Panc1 (cell line): ENCODE measurements at regions not wholly inside any gene's neighbourhood (a gene's known extent, or its start where the extent isn't known, plus 50 kb on each side); places are given as distances from the start of the nearest gene placed in this dataset.

Experiments
- ATAC-seq: fragments of 200-7000 bp; cut with Tn5 transposase; 2 replicates; pipeline ENCODE4 v1.9.1; 2020; ENCODE audit warnings: mild to moderate bottlenecking, moderate library complexity
- BruUV-seq: library from RNA; stranded (reverse); fragments of 400-500 nt; replicated peaks from 2 replicates; lab custom pipeline; 2021; lab: Mats Ljungman, UMichigan
- CTCF ChIA-PET: fragments of 300-600 bp; sonication (Branson Sonifier 250); formaldehyde crosslinking; loops from one replicate; lab custom pipeline; 2022; ENCODE audit warnings: antibody characterized with exemption; lab: Charles Lee
- POLR2A ChIA-PET: fragments of 300-600 bp; sonication (Branson Sonifier 250); formaldehyde crosslinking; loops from one replicate; lab custom pipeline; 2022; ENCODE audit warnings: antibody characterized with exemption; lab: Charles Lee
- DNase-seq: peaks from one replicate; pipeline ENCODE4 v3.0.0-alpha.2; 2010; ENCODE audit warnings: low read depth, low spot score
- H3K27ac ChIP-seq: 2 replicates; pipeline ENCODE4 v1.5.1; 2011; ENCODE audit warnings: mild to moderate bottlenecking, low read length, inconsistent platforms
- H3K27me3 ChIP-seq: fragments of 200-500 bp; sonication (Bioruptor generic); 2 replicates; pipeline ENCODE4 v1.6.0; 2014; ENCODE audit warnings: low read length, inconsistent platforms; ENCODE audit not compliant: control insufficient read depth, insufficient read depth
- H3K36me3 ChIP-seq: fragments of 200-500 bp; sonication (Bioruptor generic); 2 replicates; pipeline ENCODE4 v1.5.1; 2014; ENCODE audit warnings: inconsistent platforms, mild to moderate bottlenecking, low read length, moderate library complexity; ENCODE audit not compliant: control insufficient read depth, insufficient read depth
- H3K4me1 ChIP-seq: 2 replicates; pipeline ENCODE4 v1.5.1; 2011; ENCODE audit warnings: inconsistent platforms, mild to moderate bottlenecking, low read length, moderate library complexity; ENCODE audit not compliant: control insufficient read depth, insufficient read depth
- H3K4me3 ChIP-seq, 2 experiments: 2 replicates each; pipeline ENCODE4 v1.5.1; 2011 to 2012; ENCODE audit warnings: low read depth in 2 of 2, low read length in 2 of 2, mild to moderate bottlenecking in 2 of 2, inconsistent platforms in 1 of 2, moderate library complexity in 1 of 2
- H3K9me3 ChIP-seq: fragments of 200-500 bp; sonication (Bioruptor generic); 2 replicates; pipeline ENCODE4 v1.5.1; 2014; ENCODE audit warnings: low read depth, mild to moderate bottlenecking, inconsistent platforms, low read length, moderate library complexity; ENCODE audit not compliant: control insufficient read depth, insufficient read depth
- CTCF ChIP-seq: fragments of 450-650 bp; IDR thresholded peaks from 2 replicates; pipeline ENCODE4 v1.5.1; 2017; ENCODE audit warnings: mild to moderate bottlenecking
- POLR2AphosphoS5 ChIP-seq: IDR thresholded peaks from 2 replicates; pipeline ENCODE4 v1.6.1; 2012; ENCODE audit warnings: mild to moderate bottlenecking, low read depth, low read length, moderate library complexity
- REST ChIP-seq, 2 experiments: IDR thresholded peaks; 2 replicates each; pipeline ENCODE4 v1.6.1; 2011 to 2012; ENCODE audit warnings: low read depth in 2 of 2, control low read depth in 1 of 2, low read length in 1 of 2, mild to moderate bottlenecking in 1 of 2, moderate library complexity in 1 of 2; ENCODE audit not compliant: insufficient read depth in 1 of 2
- SIN3A ChIP-seq: IDR thresholded peaks from 2 replicates; pipeline ENCODE4 v1.6.1; 2012; ENCODE audit warnings: low read depth, mild to moderate bottlenecking, low read length, moderate library complexity, borderline replicate concordance; ENCODE audit not compliant: insufficient read depth
- TCF7L2 ChIP-seq: IDR thresholded peaks from 2 replicates; pipeline ENCODE4 v1.6.1; 2011; ENCODE audit warnings: mild to moderate bottlenecking, low read depth, low read length, inconsistent platforms
- in situ Hi-C: cut with HindIII; loops from 2 replicates; pipeline ENCODE4 v1.10.0; 2016; ENCODE audit warnings: low sequenced_read_pairs, low pct_unique_long_range_greater_than_20kb
- intact Hi-C: fragments of 100-400 bp; cut with micrococcal nuclease; formaldehyde crosslinking; loops from one replicate; pipeline ENCODE4 v1.10.0; 2022; ENCODE audit not compliant: unreplicated experiment

GRCh38 chr4:175456131-175456530, 355.9 kb downstream of the GPM6A start:
- CTCF ChIA-PET, result no interaction called here
- H3K36me3 ChIP-seq, result no peaks in the 10 kb centered on the region
- no peaks in the 10 kb centered on the region for H3K27me3 ChIP-seq
- no peaks in the 10 kb centered on the region for H3K9me3 ChIP-seq
- H3K4me1 ChIP-seq, result no peaks in the 10 kb centered on the region
- BruUV-seq, result no TSS peak
- POLR2A ChIA-PET, result no interaction called here
- no peak overlapping the region for H3K4me3 ChIP-seq
- intact Hi-C loops (no loop called here), in situ Hi-C loops (no loop called here)
- no peak for DNase-seq
- TF ChIP-seq CTCF (no peak), TCF7L2 (no peak), SIN3A (no peak), REST (IDR thresholded peaks at IDR 0.05; ENCODE audit: insufficient read depth in 1 of 2, low read depth in 2 of 2, low read length in 1 of 2) (no peak), POLR2AphosphoS5 (no peak)
- no peak overlapping the region for H3K27ac ChIP-seq
- no peak for ATAC-seq

GRCh38 chr4:175457956-175458355, 354.1 kb downstream of the GPM6A start:
- TF ChIP-seq POLR2AphosphoS5 (no peak), CTCF (no peak), TCF7L2 (no peak), REST (IDR thresholded peaks at IDR 0.05; ENCODE audit: insufficient read depth in 1 of 2, low read depth in 2 of 2, low read length in 1 of 2) (no peak), SIN3A (no peak)
- no peak overlapping the region for H3K4me3 ChIP-seq
- H3K9me3 ChIP-seq, result no peaks in the 10 kb centered on the region
- in situ Hi-C loops (no loop called here), intact Hi-C loops (no loop called here)
- no peak overlapping the region for H3K27ac ChIP-seq
- DNase-seq, result no peak
- ATAC-seq, result no peak
- no TSS peak for BruUV-seq
- ChIA-PET POLR2A (no interaction called here), CTCF (no interaction called here)
- H3K4me1 ChIP-seq, result no peaks in the 10 kb centered on the region
- no peaks in the 10 kb centered on the region for H3K36me3 ChIP-seq
- no peaks in the 10 kb centered on the region for H3K27me3 ChIP-seq
